ENCODE measurements at regions not wholly inside any gene's neighbourhood (a gene's known extent, or its start where the extent isn't known, plus 50 kb on each side); places are given as distances from the start of the nearest gene placed in this dataset.

DNA sequence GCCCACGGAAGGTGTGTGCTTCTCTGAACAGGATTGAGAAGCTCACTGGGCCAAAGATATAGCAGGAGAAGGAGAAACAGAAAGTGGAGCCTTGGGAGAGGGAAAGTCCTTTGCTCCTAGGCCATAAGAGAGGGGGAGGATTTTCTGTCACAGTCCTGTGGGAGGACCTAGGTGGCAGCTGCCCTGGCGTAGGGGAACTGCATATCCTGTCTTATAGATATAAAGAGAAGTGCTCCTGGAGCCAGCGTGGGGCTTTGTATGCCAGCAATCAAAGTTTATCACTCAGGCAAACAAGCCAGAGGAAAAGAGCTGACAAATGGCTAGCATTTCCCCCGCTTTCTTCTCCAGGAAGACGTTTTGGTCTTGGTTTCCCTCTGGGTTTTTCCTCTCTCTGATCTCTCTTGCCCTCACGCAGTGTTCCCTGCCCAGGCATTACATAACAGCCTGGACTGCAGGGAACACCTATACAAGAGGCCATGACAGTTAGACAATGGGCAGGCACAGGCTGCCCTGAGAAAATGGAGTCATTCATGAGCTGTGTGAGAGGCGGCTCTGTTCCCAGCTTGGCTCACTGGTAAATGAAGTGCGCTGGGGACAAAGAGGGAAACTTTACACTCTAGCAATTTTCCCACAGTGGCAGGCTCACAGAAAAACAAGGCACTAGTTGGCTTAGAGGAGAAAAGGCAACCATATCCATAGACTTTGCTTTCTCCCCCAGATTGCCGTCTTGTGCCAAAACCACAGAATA, 52.5 kb upstream of the ZNF648 start:
- TF ChIP-seq, protein P1, sequence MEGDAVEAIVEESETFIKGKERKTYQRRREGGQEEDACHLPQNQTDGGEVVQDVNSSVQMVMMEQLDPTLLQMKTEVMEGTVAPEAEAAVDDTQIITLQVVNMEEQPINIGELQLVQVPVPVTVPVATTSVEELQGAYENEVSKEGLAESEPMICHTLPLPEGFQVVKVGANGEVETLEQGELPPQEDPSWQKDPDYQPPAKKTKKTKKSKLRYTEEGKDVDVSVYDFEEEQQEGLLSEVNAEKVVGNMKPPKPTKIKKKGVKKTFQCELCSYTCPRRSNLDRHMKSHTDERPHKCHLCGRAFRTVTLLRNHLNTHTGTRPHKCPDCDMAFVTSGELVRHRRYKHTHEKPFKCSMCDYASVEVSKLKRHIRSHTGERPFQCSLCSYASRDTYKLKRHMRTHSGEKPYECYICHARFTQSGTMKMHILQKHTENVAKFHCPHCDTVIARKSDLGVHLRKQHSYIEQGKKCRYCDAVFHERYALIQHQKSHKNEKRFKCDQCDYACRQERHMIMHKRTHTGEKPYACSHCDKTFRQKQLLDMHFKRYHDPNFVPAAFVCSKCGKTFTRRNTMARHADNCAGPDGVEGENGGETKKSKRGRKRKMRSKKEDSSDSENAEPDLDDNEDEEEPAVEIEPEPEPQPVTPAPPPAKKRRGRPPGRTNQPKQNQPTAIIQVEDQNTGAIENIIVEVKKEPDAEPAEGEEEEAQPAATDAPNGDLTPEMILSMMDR (IDR thresholded peaks at IDR 0.05): no peak
- TF ChIP-seq POLR2A (IDR thresholded peaks at IDR 0.05): no peak
- TF ChIP-seq EP300 (IDR thresholded peaks at IDR 0.05): no peak

Measured in upper lobe of left lung (tissue), 4 donors.